ENCODE measurements at regions not wholly inside any gene's neighbourhood (a gene's known extent, or its start where the extent isn't known, plus 50 kb on each side); places are given as distances from the start of the nearest gene placed in this dataset.

DNA sequence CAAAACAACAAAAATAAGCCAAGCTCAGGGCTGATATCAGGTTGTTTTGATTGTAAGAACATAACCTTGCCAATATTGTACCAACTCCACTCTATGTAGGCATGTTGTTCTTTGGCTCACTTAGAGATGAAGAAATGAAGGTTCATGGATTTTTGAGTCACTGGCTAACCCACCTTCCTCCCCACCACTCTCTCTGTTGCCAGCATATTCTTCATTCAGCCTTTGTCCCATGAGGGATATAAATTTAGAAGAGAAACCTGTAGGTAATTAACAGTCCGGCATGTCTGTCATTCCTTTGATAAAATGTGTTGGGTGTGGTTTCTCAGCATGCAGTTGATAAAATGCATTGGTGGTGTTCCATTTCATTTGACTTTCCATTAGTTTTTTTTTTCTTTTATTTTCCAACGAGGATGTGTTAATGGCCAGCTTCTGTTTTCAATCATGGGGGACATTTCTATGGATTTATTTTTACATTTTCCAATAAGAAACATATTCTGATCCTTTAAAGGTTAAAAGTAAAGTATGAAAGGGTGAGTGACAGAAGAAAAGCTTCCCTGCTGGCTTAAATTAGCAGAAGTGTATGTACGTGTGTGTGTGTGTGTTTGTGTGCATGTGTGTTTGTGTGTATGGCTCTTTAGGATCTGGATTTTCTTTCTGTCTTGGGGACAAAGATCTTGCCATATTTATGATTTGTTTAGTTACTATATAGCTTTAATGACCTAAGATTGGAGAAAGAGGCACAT lies 166.2 kb upstream of the KCNJ16 start:
- no peak for TF ChIP-seq POLR2AphosphoS5 (IDR thresholded peaks at IDR 0.05)
- TF ChIP-seq CTCF (IDR thresholded peaks at IDR 0.05), result no peak
- TF ChIP-seq EP300 (IDR thresholded peaks at IDR 0.05), result no peak
- no peak for TF ChIP-seq POLR2A (IDR thresholded peaks at IDR 0.05)
- no peaks in the 10 kb centered on the region for H3K4me1 ChIP-seq
- H3K27ac ChIP-seq, result no peak overlapping the region
- H3K36me3 ChIP-seq, result no peaks in the 10 kb centered on the region
- DNase-seq (ENCODE audit: low spot score in 2 of 2), result no peak
- H3K27me3 ChIP-seq, result no peaks in the 10 kb centered on the region
- no peaks in the 10 kb centered on the region for H3K9me3 ChIP-seq
- H3K4me3 ChIP-seq, result no peak overlapping the region
- WGBS, result 29% methylated on average over 3 of the region's 3 CpGs

GRCh38 chr17:69909389-69909788 lies 165.6 kb upstream of the KCNJ16 start:
- H3K36me3 ChIP-seq, result no peaks in the 10 kb centered on the region
- H3K27me3 ChIP-seq, result no peaks in the 10 kb centered on the region
- no peak overlapping the region for H3K4me3 ChIP-seq
- no peaks in the 10 kb centered on the region for H3K9me3 ChIP-seq
- H3K4me1 ChIP-seq, result no peaks in the 10 kb centered on the region
- TF ChIP-seq CTCF (IDR thresholded peaks at IDR 0.05) (no peak), POLR2AphosphoS5 (IDR thresholded peaks at IDR 0.05) (no peak), EP300 (IDR thresholded peaks at IDR 0.05) (no peak), POLR2A (IDR thresholded peaks at IDR 0.05) (no peak)
- DNase-seq (ENCODE audit: low spot score in 2 of 2), result no peak
- no peak overlapping the region for H3K27ac ChIP-seq

DNA sequence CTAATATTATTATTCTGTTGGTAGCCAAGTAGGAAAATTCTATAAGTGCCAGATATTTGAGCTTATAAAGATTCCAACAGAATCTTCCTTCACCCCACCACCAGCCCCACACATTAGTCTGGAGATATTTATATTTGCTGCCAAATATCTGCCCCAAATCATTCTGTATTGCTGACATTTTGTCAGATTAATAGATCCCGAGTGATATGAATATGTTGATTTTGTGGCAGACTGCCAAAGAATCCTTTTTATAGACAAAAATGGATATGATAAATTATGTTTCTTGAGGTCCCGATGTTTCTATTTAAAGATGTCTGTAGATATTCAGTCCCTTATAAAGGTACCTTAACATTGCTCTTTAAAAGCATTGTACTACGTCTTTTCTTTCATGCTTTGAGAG lies 162.2 kb upstream of the KCNJ16 start:
- Histone ChIP-seq H3K27ac (no peak overlapping the region), H3K4me1 (no peaks in the 10 kb centered on the region), H3K9me3 (no peaks in the 10 kb centered on the region), H3K27me3 (no peaks in the 10 kb centered on the region), H3K36me3 (no peaks in the 10 kb centered on the region), H3K4me3 (no peak overlapping the region)
- TF ChIP-seq POLR2AphosphoS5 (IDR thresholded peaks at IDR 0.05) (no peak), EP300 (IDR thresholded peaks at IDR 0.05) (no peak), POLR2A (IDR thresholded peaks at IDR 0.05) (no peak), CTCF (IDR thresholded peaks at IDR 0.05) (no peak)
- 45% methylated on average over 3 of the region's 3 CpGs for WGBS
- DNase-seq (ENCODE audit: low spot score in 2 of 2), result no peak

DNA sequence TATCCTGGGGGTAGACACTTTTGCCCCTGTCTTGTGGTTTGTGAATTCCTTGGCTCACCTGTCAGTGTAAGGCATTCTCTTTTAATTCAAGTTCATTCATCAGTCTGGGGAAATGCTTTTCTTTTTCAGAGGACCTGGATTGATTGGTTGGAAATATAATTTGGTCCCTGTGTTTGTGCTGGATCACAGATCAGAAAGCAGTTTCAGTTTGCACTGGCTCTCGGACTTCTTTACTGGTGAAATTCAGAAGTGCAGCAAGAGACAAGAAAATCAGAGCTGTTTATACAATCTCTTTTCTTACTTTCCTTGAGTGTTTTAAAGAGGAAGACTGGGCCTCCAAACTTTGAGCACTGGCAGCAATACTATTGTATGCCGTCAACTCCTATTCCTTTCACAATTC lies 161.8 kb upstream of the KCNJ16 start:
- Histone ChIP-seq H3K9me3 (no peaks in the 10 kb centered on the region), H3K27me3 (no peaks in the 10 kb centered on the region), H3K36me3 (no peaks in the 10 kb centered on the region), H3K27ac (no peak overlapping the region), H3K4me3 (no peak overlapping the region), H3K4me1 (no peaks in the 10 kb centered on the region)
- no peak for TF ChIP-seq POLR2AphosphoS5 (IDR thresholded peaks at IDR 0.05)
- TF ChIP-seq POLR2A (IDR thresholded peaks at IDR 0.05), result no peak
- TF ChIP-seq EP300 (IDR thresholded peaks at IDR 0.05), result no peak
- no peak for TF ChIP-seq CTCF (IDR thresholded peaks at IDR 0.05)
- DNase-seq (ENCODE audit: low spot score in 2 of 2), result no peak
- 70% methylated on average over 2 of the region's 2 CpGs for WGBS

GRCh38 chr17:69913616-69914015 lies 161.4 kb upstream of the KCNJ16 start:
- H3K36me3 ChIP-seq, result no peaks in the 10 kb centered on the region
- 68% methylated on average over 2 of the region's 2 CpGs for WGBS
- H3K9me3 ChIP-seq, result no peaks in the 10 kb centered on the region
- H3K4me1 ChIP-seq, result no peaks in the 10 kb centered on the region
- H3K27ac ChIP-seq, result no peak overlapping the region
- no peak overlapping the region for H3K4me3 ChIP-seq
- no peaks in the 10 kb centered on the region for H3K27me3 ChIP-seq
- DNase-seq (ENCODE audit: low spot score in 2 of 2), result no peak
- TF ChIP-seq POLR2AphosphoS5 (IDR thresholded peaks at IDR 0.05), result no peak
- no peak for TF ChIP-seq CTCF (IDR thresholded peaks at IDR 0.05)
- no peak for TF ChIP-seq EP300 (IDR thresholded peaks at IDR 0.05)
- no peak for TF ChIP-seq POLR2A (IDR thresholded peaks at IDR 0.05)

Data from suprapubic skin (tissue), 4 donors.